Osteoblast (primary cell): ENCODE measurements at regions not wholly inside any gene's neighbourhood (a gene's known extent, or its start where the extent isn't known, plus 50 kb on each side); places are given as distances from the start of the nearest gene placed in this dataset.

Experiments used
- DNase-seq: peaks from one replicate; pipeline ENCODE4 v3.0.0; 2011; ENCODE audit warnings: low spot score, mixed read lengths; ENCODE audit not compliant: insufficient read length; ENCODE audit errors: missing footprints
- H2AFZ ChIP-seq: 2 replicates; pipeline ENCODE4 v1.6.0; 2011; ENCODE audit warnings: mild to moderate bottlenecking, low read length
- H3K27ac ChIP-seq: 2 replicates; pipeline ENCODE4 v1.5.1; 2011; ENCODE audit warnings: mild to moderate bottlenecking, low read depth, low read length, moderate library complexity
- H3K27me3 ChIP-seq: 2 replicates; pipeline ENCODE4 v1.6.0; 2012; ENCODE audit warnings: mild to moderate bottlenecking, control low read depth, inconsistent platforms, low read length, moderate library complexity; ENCODE audit not compliant: insufficient read depth
- H3K36me3 ChIP-seq: 2 replicates; pipeline ENCODE4 v1.5.1; 2011; ENCODE audit warnings: mild to moderate bottlenecking, low read length, control low read depth, moderate library complexity; ENCODE audit not compliant: insufficient read depth
- H3K4me1 ChIP-seq: 2 replicates; pipeline ENCODE4 v1.5.1; 2011; ENCODE audit warnings: mild to moderate bottlenecking, low read length, control low read depth, moderate library complexity; ENCODE audit not compliant: insufficient read depth
- H3K4me2 ChIP-seq: 2 replicates; pipeline ENCODE4 v1.6.0; 2011; ENCODE audit warnings: mild to moderate bottlenecking, low read length; ENCODE audit not compliant: insufficient read depth
- H3K4me3 ChIP-seq: fragments of 200-600 bp; sonication (generic); 3 replicates; pipeline ENCODE4 v1.5.1; 2012; ENCODE audit warnings: mild to moderate bottlenecking, low read length, inconsistent platforms; ENCODE audit not compliant: insufficient read depth
- H3K79me2 ChIP-seq: 2 replicates; pipeline ENCODE4 v1.6.0; 2012; ENCODE audit warnings: mild to moderate bottlenecking, low read length, control low read depth, inconsistent platforms; ENCODE audit not compliant: insufficient read depth
- H3K9me3 ChIP-seq: 2 replicates; pipeline ENCODE4 v1.5.1; 2011; ENCODE audit warnings: low read depth, low read length, control low read depth
- H4K20me1 ChIP-seq: 2 replicates; pipeline ENCODE4 v1.6.0; 2012; ENCODE audit warnings: mild to moderate bottlenecking, low read length, control low read depth; ENCODE audit not compliant: insufficient read depth
- CTCF ChIP-seq: IDR thresholded peaks from 2 replicates; pipeline ENCODE4 v1.5.1; 2011; ENCODE audit warnings: mild to moderate bottlenecking, low read depth, low read length, moderate library complexity; ENCODE audit errors: extremely low read depth

DNA sequence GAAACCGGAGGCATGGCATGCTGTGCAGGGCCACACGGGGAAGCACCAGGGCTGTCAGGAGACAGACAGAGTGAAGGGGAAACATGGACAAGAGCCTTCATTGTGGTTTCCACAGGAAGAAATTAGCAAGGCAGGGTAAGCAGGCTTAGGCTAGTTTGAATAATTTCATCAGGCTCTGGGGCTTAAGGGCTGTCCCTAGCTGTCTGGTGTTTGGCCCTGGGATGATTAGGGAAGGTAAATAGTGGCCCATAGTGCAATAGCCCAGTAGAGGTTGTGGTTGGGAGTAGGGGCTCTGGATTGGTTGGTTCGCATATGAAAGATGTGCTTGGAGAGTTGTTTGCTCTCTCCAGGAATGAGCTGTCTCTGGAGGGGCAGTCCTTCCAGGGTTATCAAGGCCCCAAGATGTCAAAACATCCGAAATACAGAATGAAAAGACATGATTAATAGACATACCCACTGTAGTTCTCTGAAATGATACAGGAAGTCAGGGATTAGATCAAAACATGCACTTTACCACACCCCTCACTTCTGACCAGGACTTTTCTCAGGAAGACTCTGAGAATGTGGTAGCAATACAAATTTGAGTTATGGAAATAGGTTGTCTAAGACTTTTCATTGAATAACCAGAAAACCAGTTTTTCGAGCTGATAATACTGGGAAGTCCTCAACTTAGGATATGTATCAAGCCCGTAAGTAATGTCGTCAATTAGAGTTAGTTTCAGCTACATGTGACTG is 224.9 kb upstream of the NFE2L3 start:
- Histone ChIP-seq H4K20me1 (no peaks in the 10 kb centered on the region), H2AFZ (no peak overlapping the region), H3K9me3 (no peaks in the 10 kb centered on the region), H3K27ac (no peak overlapping the region), H3K79me2 (no peaks in the 10 kb centered on the region), H3K36me3 (no peaks in the 10 kb centered on the region), H3K4me3 (no peak overlapping the region), H3K27me3 (no peaks in the 10 kb centered on the region), H3K4me1 (no peaks in the 10 kb centered on the region), H3K4me2 (no peak overlapping the region)
- DNase-seq: no peak
- TF ChIP-seq CTCF: no peak

- DNase-seq: no peak
These were observed 224.4 kb upstream of the NFE2L3 start for GRCh38 chr7:25927626-25927978.

DNA sequence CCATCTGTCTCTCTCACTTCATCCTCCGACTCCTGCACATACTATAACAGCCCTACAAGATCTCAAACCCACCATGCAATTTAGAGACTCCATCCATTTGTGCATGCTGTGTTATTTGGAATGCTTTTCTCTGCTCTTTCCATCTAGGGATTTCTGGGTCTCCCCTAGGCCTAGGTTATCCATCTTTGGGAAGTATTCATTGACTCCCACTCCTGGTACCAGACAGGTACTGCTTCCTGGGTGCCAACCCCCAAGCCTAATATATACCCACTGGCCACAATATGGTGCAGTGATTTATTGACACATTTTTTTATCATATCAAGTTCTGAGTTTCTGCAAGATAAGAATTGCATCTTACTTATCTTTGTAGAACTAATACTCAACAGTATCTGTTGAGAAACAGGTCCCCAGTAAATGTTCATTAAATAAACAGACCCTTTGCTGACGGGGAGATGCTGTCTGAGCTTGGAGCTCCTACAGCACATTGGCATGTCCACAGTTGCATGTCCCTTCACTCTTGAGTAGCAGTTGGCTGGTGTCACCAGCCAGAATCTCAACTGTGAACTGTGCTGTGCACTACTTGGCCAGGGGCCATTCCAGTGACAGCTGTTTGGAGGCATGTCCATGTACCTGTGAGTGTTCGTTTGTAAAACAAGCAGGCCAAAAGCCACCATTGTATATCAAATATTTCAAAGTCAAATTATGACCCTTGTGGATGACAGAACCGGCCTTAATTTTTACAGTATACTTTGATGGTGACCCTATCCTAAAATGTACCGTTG is 223.3 kb upstream of the NFE2L3 start:
- no peaks in the 10 kb centered on the region for H3K79me2 ChIP-seq
- no peak overlapping the region for H3K4me3 ChIP-seq
- no peak overlapping the region for H2AFZ ChIP-seq
- H3K27me3 ChIP-seq: no peaks in the 10 kb centered on the region
- DNase-seq: no peak
- H3K27ac ChIP-seq: no peak overlapping the region
- H3K9me3 ChIP-seq: no peaks in the 10 kb centered on the region
- no peak overlapping the region for H3K4me2 ChIP-seq
- no peaks in the 10 kb centered on the region for H4K20me1 ChIP-seq
- no peaks in the 10 kb centered on the region for H3K36me3 ChIP-seq
- no peaks in the 10 kb centered on the region for H3K4me1 ChIP-seq
- TF ChIP-seq CTCF: no peak

More at GRCh38 chr7:25927626-25927978, 224.4 kb upstream of the NFE2L3 start:
- H3K36me3 ChIP-seq: no peaks in the 10 kb centered on the region
- no peaks in the 10 kb centered on the region for H3K4me1 ChIP-seq
- H3K4me2 ChIP-seq: no peak overlapping the region
- H2AFZ ChIP-seq: no peak overlapping the region
- H3K27ac ChIP-seq: no peak overlapping the region
- no peaks in the 10 kb centered on the region for H4K20me1 ChIP-seq
- no peaks in the 10 kb centered on the region for H3K9me3 ChIP-seq
- no peak overlapping the region for H3K4me3 ChIP-seq
- TF ChIP-seq CTCF: no peak
- no peaks in the 10 kb centered on the region for H3K79me2 ChIP-seq
- no peaks in the 10 kb centered on the region for H3K27me3 ChIP-seq

DNA sequence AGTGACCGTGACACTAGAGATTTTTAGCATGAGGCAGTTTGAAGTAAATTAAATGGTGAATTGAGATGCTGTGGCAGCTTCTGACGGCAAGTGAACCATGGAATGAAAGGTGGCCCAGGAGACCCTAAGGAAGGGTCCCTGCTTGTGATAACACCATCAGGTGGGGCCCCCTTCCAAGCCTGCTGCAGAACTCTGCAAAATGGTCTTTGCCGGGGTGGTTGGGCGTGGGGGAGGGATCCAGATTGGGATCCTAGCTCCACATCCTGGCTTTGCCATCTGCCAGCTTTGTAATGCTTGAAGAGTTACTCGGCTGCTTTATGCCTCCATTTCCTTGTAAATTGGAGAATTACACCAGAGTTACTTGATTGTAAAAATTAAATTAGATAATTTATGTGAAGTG is 222.6 kb upstream of the NFE2L3 start:
- H2AFZ ChIP-seq: no peak overlapping the region
- H4K20me1 ChIP-seq: no peaks in the 10 kb centered on the region
- DNase-seq: no peak

More for the DNA sequence above, 222.6 kb upstream of the NFE2L3 start:
- Histone ChIP-seq H3K36me3 (no peaks in the 10 kb centered on the region), H3K4me2 (no peak overlapping the region), H3K4me3 (no peak overlapping the region), H3K79me2 (no peaks in the 10 kb centered on the region), H3K27me3 (no peaks in the 10 kb centered on the region), H3K9me3 (no peaks in the 10 kb centered on the region), H3K27ac (no peak overlapping the region), H3K4me1 (no peaks in the 10 kb centered on the region)
- no peak for TF ChIP-seq CTCF
